ENCODE measurements at regions not wholly inside any gene's neighbourhood (a gene's known extent, or its start where the extent isn't known, plus 50 kb on each side); places are given as distances from the start of the nearest gene placed in this dataset.

DNA sequence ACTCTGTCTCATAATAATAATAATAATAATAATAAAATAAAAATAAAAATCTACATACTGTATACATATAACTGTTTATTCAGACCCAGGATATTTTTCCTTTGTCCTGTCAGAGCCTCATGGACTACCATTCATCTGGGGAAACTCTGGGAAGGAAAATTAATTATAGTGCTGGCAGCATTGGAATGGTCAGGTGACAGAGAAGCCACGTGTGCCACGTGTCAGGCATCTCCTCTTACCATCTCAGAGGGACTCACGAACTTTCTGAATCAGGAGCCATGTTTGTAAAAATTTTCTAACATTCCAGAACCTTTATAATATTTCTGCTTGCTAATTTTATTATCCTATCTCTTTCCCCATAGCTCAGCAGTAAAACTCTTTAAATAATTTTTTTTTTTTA, 97.8 kb upstream of the HNRNPU start:
- TF ChIP-seq CTCF (IDR thresholded peaks at IDR 0.05; ENCODE audit: borderline replicate concordance, extremely low read depth, low read length, poor library complexity, severe bottlenecking) (no peak), EZH2 (IDR thresholded peaks at IDR 0.05; ENCODE audit: borderline replicate concordance, low read depth, low read length, severe bottlenecking) (no peak)
